HepG2 (cell line): ENCODE measurements at regions not wholly inside any gene's neighbourhood (a gene's known extent, or its start where the extent isn't known, plus 50 kb on each side); places are given as distances from the start of the nearest gene placed in this dataset.

Experiments
- ZNF687 ChIP-seq: sonication (generic); formaldehyde crosslinking; IDR thresholded peaks from 2 replicates; pipeline ENCODE4 v1.5.1; 2020; ENCODE audit warnings: mild to moderate bottlenecking, missing genetic modification reagents, moderate library complexity
- TF ChIP-seq, protein P1 (sequence below), 2 experiments: sonication (generic) in 1 of 2; formaldehyde crosslinking in 1 of 2; IDR thresholded peaks; 2 replicates each; pipeline versions ENCODE4 v1.5.1 to v1.6.1; 2011 to 2020; ENCODE audit warnings: borderline replicate concordance in 1 of 2, low read depth in 1 of 2, low read length in 1 of 2, mild to moderate bottlenecking in 1 of 2, missing genetic modification reagents in 1 of 2, moderate library complexity in 1 of 2

GRCh38 chr13:90397503-90397902 is 950.0 kb upstream of the MIR17HG start:
- TF ChIP-seq ZNF687, result no peak
- TF ChIP-seq, protein P1, sequence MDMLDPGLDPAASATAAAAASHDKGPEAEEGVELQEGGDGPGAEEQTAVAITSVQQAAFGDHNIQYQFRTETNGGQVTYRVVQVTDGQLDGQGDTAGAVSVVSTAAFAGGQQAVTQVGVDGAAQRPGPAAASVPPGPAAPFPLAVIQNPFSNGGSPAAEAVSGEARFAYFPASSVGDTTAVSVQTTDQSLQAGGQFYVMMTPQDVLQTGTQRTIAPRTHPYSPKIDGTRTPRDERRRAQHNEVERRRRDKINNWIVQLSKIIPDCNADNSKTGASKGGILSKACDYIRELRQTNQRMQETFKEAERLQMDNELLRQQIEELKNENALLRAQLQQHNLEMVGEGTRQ (IDR thresholded peaks at IDR 0.05; ENCODE audit: low read depth, low read length), result no peak
- TF ChIP-seq, protein P1 (CRISPR knock-in tag; IDR thresholded peaks at IDR 0.05; ENCODE audit: borderline replicate concordance), result no peak
